CD4-positive, alpha-beta T cell (primary cell): ENCODE measurements at regions not wholly inside any gene's neighbourhood (a gene's known extent, or its start where the extent isn't known, plus 50 kb on each side); places are given as distances from the start of the nearest gene placed in this dataset.
"Not testable (repeated sequence)": the region's sequence is repeated elsewhere in the genome, so short reads cannot be mapped to it uniquely, and the experiment has no call there.

Source experiments
- ATAC-seq: fragments of 200-7000 bp; cut with Tn5 transposase; one replicate; pipeline ENCODE4 v1.10.0; 2022; ENCODE audit warnings: mild to moderate bottlenecking; ENCODE audit not compliant: poor library complexity
- CTCF ChIA-PET: fragments of 350-600 bp; sonication (Branson Sonifier 250); formaldehyde crosslinking; loops from one replicate; lab custom pipeline; 2021; ENCODE audit warnings: antibody characterized with exemption, inconsistent platforms; lab: Charles Lee
- POLR2A ChIA-PET: fragments of 350-600 bp; sonication (Branson Sonifier 250); formaldehyde crosslinking; loops from one replicate; lab custom pipeline; 2021; ENCODE audit warnings: antibody characterized with exemption, inconsistent platforms; lab: Charles Lee
- DNase-seq, 14 experiments: peaks; one replicate each; pipeline ENCODE4 v3.0.0-alpha.2; 2013 to 2020; ENCODE audit warnings: mixed read lengths in 2 of 14
- H3K27ac ChIP-seq, 2 donors: one replicate each; pipeline versions ENCODE4 v1.5.1 to v1.7.0; 2013; ENCODE audit warnings: low read length in 2 of 2, low read depth in 1 of 2, mild to moderate bottlenecking in 1 of 2
- H3K27me3 ChIP-seq, 2 experiments: 1 replicate in 1 of 2; 2 replicates in 1 of 2; pipeline versions ENCODE4 v1.6.1 to v1.7.0; 2013; ENCODE audit warnings: low read length in 2 of 2, control low read depth in 1 of 2, mild to moderate bottlenecking in 1 of 2, moderate library complexity in 1 of 2; ENCODE audit not compliant: insufficient read depth in 2 of 2, control insufficient read depth in 1 of 2
- H3K36me3 ChIP-seq: one replicate; pipeline ENCODE4 v1.6.1; 2013; ENCODE audit warnings: low read length, control low read depth; ENCODE audit not compliant: insufficient read depth
- H3K4me1 ChIP-seq: one replicate; pipeline ENCODE4 v1.6.1; 2013; ENCODE audit warnings: low read length, control low read depth; ENCODE audit not compliant: insufficient read depth
- H3K4me3 ChIP-seq: one replicate; pipeline ENCODE4 v1.5.1; 2013; ENCODE audit warnings: mild to moderate bottlenecking, low read length, moderate library complexity
- H3K9me3 ChIP-seq, 2 experiments: 1 replicate in 1 of 2; 2 replicates in 1 of 2; pipeline versions ENCODE4 v1.6.1 to v1.7.0; 2013; ENCODE audit warnings: low read length in 2 of 2, mild to moderate bottlenecking in 2 of 2, control low read depth in 1 of 2, moderate library complexity in 1 of 2; ENCODE audit not compliant: control insufficient read depth in 1 of 2, insufficient read depth in 1 of 2
- H3K27ac Mint-ChIP-seq: one replicate; pipeline ENCODE4 v1.8.0; 2020; ENCODE audit warnings: mixed read lengths
- H3K27me3 Mint-ChIP-seq: one replicate; pipeline ENCODE4 v1.8.0; 2021; ENCODE audit warnings: mixed read lengths
- H3K36me3 Mint-ChIP-seq: one replicate; pipeline ENCODE4 v1.8.0; 2021; ENCODE audit warnings: low read depth, mixed read lengths
- H3K4me1 Mint-ChIP-seq: one replicate; pipeline ENCODE4 v1.8.0; 2021; ENCODE audit warnings: low read depth, mixed read lengths
- H3K4me3 Mint-ChIP-seq: one replicate; pipeline ENCODE4 v1.8.0; 2020; ENCODE audit warnings: mild to moderate bottlenecking, mixed read lengths
- H3K9me3 Mint-ChIP-seq: one replicate; pipeline ENCODE4 v1.8.0; 2020; ENCODE audit warnings: mixed read lengths
- CTCF ChIP-seq: fragments of 200-600 bp; IDR thresholded peaks from one replicate; pipeline ENCODE4 v1.8.0; 2022; ENCODE audit warnings: antibody characterized with exemption, mild to moderate bottlenecking
- intact Hi-C, 2 experiments: fragments of 100-400 bp; cut with DNase I in 1 of 2; cut with micrococcal nuclease in 1 of 2; formaldehyde crosslinking; loops; one replicate each; pipeline versions ENCODE4 v1.15.1 to v1.9.0; 2023 to 2025; cut with DNase I, micrococcal nuclease

GRCh38 chrX:39796856-39797255 lies 300.9 kb downstream of the BCOR start:
- ATAC-seq, result no peak
- no peaks in the 10 kb centered on the region for H3K27me3 ChIP-seq
- Mint-ChIP-seq H3K27me3 (no peaks in the 10 kb centered on the region), H3K27ac (no peak overlapping the region), H3K4me1 (no peaks in the 10 kb centered on the region), H3K9me3 (no peaks in the 10 kb centered on the region), H3K36me3 (no peaks in the 10 kb centered on the region), H3K4me3 (no peak overlapping the region)
- no peak for TF ChIP-seq CTCF
- ChIA-PET POLR2A (no interaction called here), CTCF (no interaction called here)
- no peak for DNase-seq
- H3K4me1 ChIP-seq, result no peaks in the 10 kb centered on the region
- no peak overlapping the region for H3K4me3 ChIP-seq
- no peak overlapping the region for H3K27ac ChIP-seq
- H3K9me3 ChIP-seq, result no peaks in the 10 kb centered on the region
- no peaks in the 10 kb centered on the region for H3K36me3 ChIP-seq
- intact Hi-C loops, result loop anchor here in 1 of 2 experiments (5.0 kb wide), 1 partner anchor 40 kb away; no protein-coding TSS in a partner anchor

GRCh38 chrX:39798488-39798887 lies 299.3 kb downstream of the BCOR start:
- H3K27ac ChIP-seq, H3K27me3 ChIP-seq, H3K4me1 ChIP-seq, H3K36me3 Mint-ChIP-seq, H3K9me3 ChIP-seq, H3K9me3 Mint-ChIP-seq, H3K27me3 Mint-ChIP-seq, H3K36me3 ChIP-seq, H3K4me3 Mint-ChIP-seq, H3K4me3 ChIP-seq, H3K4me1 Mint-ChIP-seq, DNase-seq, H3K27ac Mint-ChIP-seq, ATAC-seq, POLR2A ChIA-PET, CTCF ChIA-PET: not testable (repeated sequence)
- intact Hi-C loops, result loop anchor here in 1 of 2 experiments (5.0 kb wide), 1 partner anchor 41 kb away; no protein-coding TSS in a partner anchor

GRCh38 chrX:39802354-39802753 lies 295.4 kb downstream of the BCOR start:
- CTCF ChIA-PET, result no interaction called here
- no peaks in the 10 kb centered on the region for H3K4me1 ChIP-seq
- TF ChIP-seq CTCF, result no peak
- no peak overlapping the region for H3K27ac Mint-ChIP-seq
- H3K4me1 Mint-ChIP-seq, result no peaks in the 10 kb centered on the region
- DNase-seq, result no peak
- H3K27me3 Mint-ChIP-seq, result no peaks in the 10 kb centered on the region
- ATAC-seq, result no peak
- H3K4me3 ChIP-seq, result no peak overlapping the region
- H3K9me3 Mint-ChIP-seq, result no peaks in the 10 kb centered on the region
- no peak overlapping the region for H3K27ac ChIP-seq
- POLR2A ChIA-PET, result no interaction called here
- no peaks in the 10 kb centered on the region for H3K9me3 ChIP-seq
- intact Hi-C loops, result no loop called here
- H3K27me3 ChIP-seq, result no peaks in the 10 kb centered on the region
- H3K36me3 ChIP-seq, result no peaks in the 10 kb centered on the region
- H3K36me3 Mint-ChIP-seq, result no peaks in the 10 kb centered on the region
- no peak overlapping the region for H3K4me3 Mint-ChIP-seq

GRCh38 chrX:39802908-39803307 lies 294.9 kb downstream of the BCOR start:
- intact Hi-C loops, result no loop called here
- no peak for DNase-seq

More at GRCh38 chrX:39802908-39803307, 294.9 kb downstream of the BCOR start:
- no peak for TF ChIP-seq CTCF
- ChIA-PET POLR2A (no interaction called here), CTCF (no interaction called here)
- no peaks in the 10 kb centered on the region for H3K27me3 Mint-ChIP-seq
- H3K36me3 Mint-ChIP-seq, result no peaks in the 10 kb centered on the region
- Histone ChIP-seq H3K4me3 (no peak overlapping the region), H3K9me3 (no peaks in the 10 kb centered on the region), H3K27me3 (no peaks in the 10 kb centered on the region), H3K36me3 (no peaks in the 10 kb centered on the region), H3K4me1 (no peaks in the 10 kb centered on the region), H3K27ac (no peak overlapping the region)
- H3K4me1 Mint-ChIP-seq, result no peaks in the 10 kb centered on the region
- no peak overlapping the region for H3K27ac Mint-ChIP-seq
- ATAC-seq, result no peak
- H3K4me3 Mint-ChIP-seq, result no peak overlapping the region
- no peaks in the 10 kb centered on the region for H3K9me3 Mint-ChIP-seq
